Type B pancreatic cell (in vitro differentiated cells): ENCODE measurements at regions not wholly inside any gene's neighbourhood (a gene's known extent, or its start where the extent isn't known, plus 50 kb on each side); places are given as distances from the start of the nearest gene placed in this dataset.

Source experiments
- DNase-seq: peaks from one replicate; pipeline ENCODE4 v3.0.0; 2021; ENCODE audit warnings: mixed read lengths; ENCODE audit not compliant: unreplicated experiment; ENCODE audit errors: extremely low spot score
- H3K27ac Mint-ChIP-seq: 2 replicates; pipeline ENCODE4 v1.8.0; 2021; ENCODE audit warnings: mild to moderate bottlenecking, mixed read lengths
- H3K27me3 Mint-ChIP-seq: 2 replicates; pipeline ENCODE4 v1.8.0; 2021; ENCODE audit warnings: mixed read lengths
- H3K36me3 Mint-ChIP-seq: 2 replicates; pipeline ENCODE4 v1.8.0; 2021; ENCODE audit warnings: mixed read lengths
- H3K4me1 Mint-ChIP-seq: one replicate; pipeline ENCODE4 v1.8.0; 2021; ENCODE audit warnings: mixed read lengths; ENCODE audit not compliant: unreplicated experiment
- H3K4me3 Mint-ChIP-seq: 2 replicates; pipeline ENCODE4 v1.8.0; 2021; ENCODE audit warnings: mild to moderate bottlenecking, mixed read lengths
- H3K9me3 Mint-ChIP-seq: 2 replicates; pipeline ENCODE4 v1.8.0; 2021; ENCODE audit warnings: mixed read lengths
- CTCF ChIP-seq: fragments of 200-600 bp; sonication (generic); conservative IDR thresholded peaks from 2 replicates; pipeline ENCODE4 v1.5.0; 2021; ENCODE audit warnings: antibody characterized with exemption, mild to moderate bottlenecking

GRCh38 chr4:102423375-102423774 lies 77.8 kb upstream of the NFKB1 start:
- Mint-ChIP-seq H3K9me3 (no peaks in the 10 kb centered on the region), H3K27me3 (no peaks in the 10 kb centered on the region), H3K4me3 (no peak overlapping the region), H3K36me3 (no peaks in the 10 kb centered on the region), H3K4me1 (peaks cover 8% of the 10 kb centered on the region), H3K27ac (no peak overlapping the region)
- no peak for TF ChIP-seq CTCF
- DNase-seq = no peak

- TF ChIP-seq CTCF = no peak
- Mint-ChIP-seq H3K4me3 (no peak overlapping the region), H3K27me3 (no peaks in the 10 kb centered on the region), H3K27ac (no peak overlapping the region), H3K36me3 (no peaks in the 10 kb centered on the region), H3K9me3 (no peaks in the 10 kb centered on the region), H3K4me1 (no peaks in the 10 kb centered on the region)
- DNase-seq = no peak
Observed at GRCh38 chr4:102427371-102427998, 73.7 kb upstream of the NFKB1 start.

GRCh38 chr4:102428122-102428521 lies 73.0 kb upstream of the NFKB1 start:
- Mint-ChIP-seq H3K27ac (no peak overlapping the region), H3K9me3 (no peaks in the 10 kb centered on the region), H3K4me1 (no peaks in the 10 kb centered on the region), H3K36me3 (no peaks in the 10 kb centered on the region), H3K4me3 (no peak overlapping the region), H3K27me3 (no peaks in the 10 kb centered on the region)
- no peak for DNase-seq
- no peak for TF ChIP-seq CTCF

GRCh38 chr4:102429553-102429952 lies 71.6 kb upstream of the NFKB1 start:
- TF ChIP-seq CTCF = no peak
- H3K27ac Mint-ChIP-seq = peak overlapping the region; percentile 87
- H3K27me3 Mint-ChIP-seq = no peaks in the 10 kb centered on the region
- DNase-seq = no peak
- no peaks in the 10 kb centered on the region for H3K4me1 Mint-ChIP-seq
- H3K36me3 Mint-ChIP-seq = no peaks in the 10 kb centered on the region
- no peaks in the 10 kb centered on the region for H3K9me3 Mint-ChIP-seq
- peak overlapping the region; percentile 70 for H3K4me3 Mint-ChIP-seq

GRCh38 chr4:102430461-102430910 lies 70.7 kb upstream of the NFKB1 start:
- peak overlapping the region; percentile 89 for H3K27ac Mint-ChIP-seq
- no peaks in the 10 kb centered on the region for H3K4me1 Mint-ChIP-seq
- H3K27me3 Mint-ChIP-seq = no peaks in the 10 kb centered on the region
- no peaks in the 10 kb centered on the region for H3K36me3 Mint-ChIP-seq
- peak overlapping the region; percentile 91 for H3K4me3 Mint-ChIP-seq
- DNase-seq = no peak
- no peak for TF ChIP-seq CTCF
- no peaks in the 10 kb centered on the region for H3K9me3 Mint-ChIP-seq

GRCh38 chr4:102431608-102431961 lies 69.6 kb upstream of the NFKB1 start:
- Mint-ChIP-seq H3K4me1 (no peaks in the 10 kb centered on the region), H3K36me3 (no peaks in the 10 kb centered on the region), H3K27me3 (no peaks in the 10 kb centered on the region), H3K4me3 (peak overlapping the region; percentile 91), H3K9me3 (no peaks in the 10 kb centered on the region), H3K27ac (peak overlapping the region; percentile 89)
- no peak for DNase-seq
- TF ChIP-seq CTCF = no peak
